Spleen (tissue), 7 donors: ENCODE measurements at regions not wholly inside any gene's neighbourhood (a gene's known extent, or its start where the extent isn't known, plus 50 kb on each side); places are given as distances from the start of the nearest gene placed in this dataset.

Experiments
- CTCF ChIP-seq, 11 experiments: fragments of 200-600 bp in 7 of 11; fragments of 450-650 bp in 4 of 11; sonication (generic) in 4 of 11; IDR thresholded peaks in 8 of 11; conservative IDR thresholded peaks in 3 of 11; 1 replicate in 7 of 11; 2 replicates in 4 of 11; pipeline versions ENCODE4 v1.4.0 to v1.8.0; 2016 to 2021; ENCODE audit warnings: antibody characterized with exemption in 11 of 11, inconsistent platforms in 4 of 11, mild to moderate bottlenecking in 1 of 11
- POLR2A ChIP-seq, 3 donors: fragments of 450-650 bp; IDR thresholded peaks; one replicate each; pipeline ENCODE4 v1.5.1; 2017; ENCODE audit warnings: antibody characterized with exemption in 3 of 3, mild to moderate bottlenecking in 1 of 3
- POLR2AphosphoS5 ChIP-seq, 3 donors: sonication (generic); formaldehyde crosslinking; IDR thresholded peaks; one replicate each; pipeline ENCODE4 v1.5.1; 2017; ENCODE audit warnings: antibody characterized with exemption in 3 of 3
- donor health status: DM: no; HTN: no; CAD: no; lungs with moderate emphysema.
- donor health status: DM: no; HTN: no; CAD: no.
- donor health status: DM: no; HTN: no; CAD: no.

GRCh38 chrX:7568597-7568996, 274.4 kb upstream of the VCX start:
- TF ChIP-seq CTCF (IDR thresholded peaks at IDR 0.05 in 8 of 11, conservative IDR thresholded peaks at IDR 0.05 in 3 of 11) (no peak), POLR2A (IDR thresholded peaks at IDR 0.05) (no peak), POLR2AphosphoS5 (IDR thresholded peaks at IDR 0.05) (no peak)
